ENCODE measurements at regions not wholly inside any gene's neighbourhood (a gene's known extent, or its start where the extent isn't known, plus 50 kb on each side); places are given as distances from the start of the nearest gene placed in this dataset.
A peak's percentile ranks its signal among the peaks of the same experiment; 100 is the strongest.

DNA sequence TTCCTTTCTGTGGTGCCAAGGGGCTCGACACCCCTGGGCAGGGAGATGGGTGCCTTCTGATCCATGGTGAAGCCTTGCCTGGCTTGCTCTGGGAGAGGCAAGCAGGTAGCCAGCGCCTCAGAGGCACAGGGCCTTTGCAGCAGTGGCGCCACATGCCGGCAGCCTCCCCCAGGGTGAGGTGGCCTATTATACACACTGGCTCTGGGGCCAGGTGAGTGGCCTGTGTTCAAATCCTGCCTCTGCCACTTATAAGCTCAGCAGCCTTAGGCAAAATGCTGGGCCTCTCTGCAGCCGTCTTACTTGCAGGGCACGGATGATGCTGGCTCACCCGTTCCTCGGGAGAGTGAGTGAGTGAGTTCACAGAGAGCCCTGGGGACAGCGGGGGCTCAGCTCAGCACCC is 176.9 kb downstream of the TFAP2C start:
- peak overlapping the region; percentile 85 to 87 for H3K27ac ChIP-seq
- no peak for DNase-seq (ENCODE audit: low spot score in 2 of 2)
- H3K27me3 ChIP-seq = no peaks in the 10 kb centered on the region
- no peaks in the 10 kb centered on the region for H3K36me3 ChIP-seq
- H3K4me1 ChIP-seq = peaks cover 0 to 16% of the 10 kb centered on the region in 2 donors
- TF ChIP-seq POLR2A (IDR thresholded peaks at IDR 0.05) (no peak), CTCF (IDR thresholded peaks at IDR 0.05) (no peak), POLR2AphosphoS5 (IDR thresholded peaks at IDR 0.05) (no peak)
- H3K9me3 ChIP-seq = no peaks in the 10 kb centered on the region
- H3K4me3 ChIP-seq = no peak overlapping the region
- intact Hi-C loops (cut with DNase I; ENCODE audit: low total_unique reads) = loop anchor here (10.0 kb wide), 1 partner anchor 161 kb away; no protein-coding TSS in a partner anchor

DNA sequence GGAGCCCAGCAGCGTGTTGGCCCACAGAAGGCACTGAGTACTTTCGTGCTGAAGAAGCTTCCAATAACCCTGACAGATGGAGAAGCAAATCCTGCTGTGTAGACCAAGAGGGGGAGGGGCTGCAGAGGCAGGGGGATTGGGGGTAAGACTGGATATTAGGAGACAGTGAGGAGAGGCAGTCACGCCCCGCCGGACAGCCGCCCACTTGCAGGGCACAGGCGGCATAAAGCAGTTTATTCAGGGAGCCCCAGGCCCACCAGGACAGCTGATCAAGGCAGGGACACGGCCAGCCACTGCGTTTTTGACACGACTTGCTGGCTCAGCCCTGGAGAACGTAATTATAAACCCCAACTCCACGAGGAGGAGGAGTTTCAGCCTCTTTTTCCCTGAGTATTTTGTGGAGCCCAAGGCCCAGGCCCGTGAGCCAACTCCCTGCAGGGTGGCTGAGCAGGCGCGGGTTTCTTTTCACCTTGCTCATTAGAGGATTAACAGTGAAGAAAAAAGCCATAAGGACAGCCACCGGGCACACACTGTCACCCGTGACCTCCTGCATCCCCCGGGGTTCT is 177.9 kb downstream of the TFAP2C start:
- intact Hi-C loops (cut with DNase I; ENCODE audit: low total_unique reads) = loop anchor here (10.0 kb wide), 1 partner anchor 162 kb away; no protein-coding TSS in a partner anchor
- no peaks in the 10 kb centered on the region for H3K36me3 ChIP-seq

DNA sequence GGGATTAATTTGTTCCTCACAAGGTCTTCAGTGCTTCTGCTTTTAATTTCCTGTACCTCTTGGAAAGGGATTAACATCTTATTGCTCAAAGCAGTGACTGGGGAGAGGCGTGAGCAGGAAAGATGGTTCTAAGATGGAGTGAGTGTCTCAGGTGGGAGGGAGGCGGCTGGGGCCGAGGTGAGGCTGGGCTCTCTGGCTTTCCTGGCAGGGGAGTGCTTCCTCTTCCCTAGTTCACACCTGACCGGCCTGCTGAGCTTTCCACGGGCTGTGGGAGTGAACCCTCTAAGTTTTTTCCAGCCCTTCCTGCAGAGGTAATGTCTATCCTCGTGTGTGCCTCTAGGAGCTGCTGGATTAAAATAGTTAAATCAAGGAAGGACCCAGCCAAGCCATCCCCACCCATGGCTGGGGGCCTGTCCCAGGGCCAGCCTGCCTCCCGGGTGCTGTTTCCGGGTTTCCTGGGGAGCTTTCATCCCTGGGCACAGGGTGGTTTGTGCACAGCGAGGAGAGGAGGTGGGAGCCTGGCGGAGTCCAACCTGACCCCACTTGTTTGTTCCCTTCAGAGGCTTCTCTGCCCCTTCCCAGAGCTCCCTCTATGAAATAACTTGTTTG is 179.1 kb downstream of the TFAP2C start:
- Histone ChIP-seq H3K27ac (peak overlapping the region; percentile 87 to 90), H3K4me1 (peaks cover 0 to 4% of the 10 kb centered on the region in 2 donors), H3K4me3 (peak overlapping the region in 2 of 3 donors; percentile 22 to 51), H3K27me3 (no peaks in the 10 kb centered on the region), H3K9me3 (no peaks in the 10 kb centered on the region), H3K36me3 (no peaks in the 10 kb centered on the region)
- TF ChIP-seq CTCF (IDR thresholded peaks at IDR 0.05) (no peak), POLR2A (IDR thresholded peaks at IDR 0.05) (no peak), POLR2AphosphoS5 (IDR thresholded peaks at IDR 0.05) (no peak)
- peak in 1 of 2 donors; percentile 63 for DNase-seq (ENCODE audit: low spot score in 2 of 2)
- intact Hi-C loops (cut with DNase I; ENCODE audit: low total_unique reads) = loop anchor here (10.0 kb wide), 1 partner anchor 163 kb away; no protein-coding TSS in a partner anchor

More for the DNA sequence above, 177.9 kb downstream of the TFAP2C start:
- peaks cover 0 to 13% of the 10 kb centered on the region in 2 donors for H3K4me1 ChIP-seq
- TF ChIP-seq POLR2A (IDR thresholded peaks at IDR 0.05) (no peak), CTCF (IDR thresholded peaks at IDR 0.05) (no peak), POLR2AphosphoS5 (IDR thresholded peaks at IDR 0.05) (no peak)
- no peaks in the 10 kb centered on the region for H3K9me3 ChIP-seq
- peak overlapping the region; percentile 87 to 90 for H3K27ac ChIP-seq
- no peaks in the 10 kb centered on the region for H3K27me3 ChIP-seq
- H3K4me3 ChIP-seq = peak overlapping the region in 1 of 3 donors; percentile 11
- no peak for DNase-seq (ENCODE audit: low spot score in 2 of 2)

DNA sequence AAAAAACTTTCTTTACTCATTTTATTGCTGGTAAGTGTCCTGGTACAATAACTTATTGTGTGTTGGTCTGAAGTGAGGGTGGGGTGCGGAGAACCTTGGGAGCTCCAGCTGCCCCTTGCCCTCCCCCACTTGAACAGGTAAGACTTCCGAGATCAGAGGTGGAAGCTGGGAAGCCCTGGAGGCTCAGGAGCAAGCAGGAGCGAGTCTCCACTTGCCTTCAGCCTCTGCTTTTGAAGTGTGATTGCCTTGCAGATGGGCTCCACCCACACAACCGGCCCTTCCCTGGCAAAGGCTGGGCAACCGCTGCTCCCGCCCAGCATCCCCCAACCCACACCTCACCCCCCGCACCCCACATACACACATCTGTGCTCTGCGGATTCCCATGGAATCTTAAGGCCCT is 179.6 kb downstream of the TFAP2C start:
- DNase-seq (ENCODE audit: low spot score in 2 of 2) = peak in 1 of 2 donors; percentile 86
- no peaks in the 10 kb centered on the region for H3K27me3 ChIP-seq
- intact Hi-C loops (cut with DNase I; ENCODE audit: low total_unique reads) = loop anchor here (10.0 kb wide), 1 partner anchor 164 kb away; no protein-coding TSS in a partner anchor
- peaks cover 0 to 4% of the 10 kb centered on the region in 2 donors for H3K4me1 ChIP-seq
- no peak for TF ChIP-seq POLR2AphosphoS5 (IDR thresholded peaks at IDR 0.05)
- no peak for TF ChIP-seq CTCF (IDR thresholded peaks at IDR 0.05)
- TF ChIP-seq POLR2A (IDR thresholded peaks at IDR 0.05) = no peak
- H3K36me3 ChIP-seq = no peaks in the 10 kb centered on the region
- no peaks in the 10 kb centered on the region for H3K9me3 ChIP-seq
- peak overlapping the region; percentile 87 to 90 for H3K27ac ChIP-seq
- peak overlapping the region in 2 of 3 donors; percentile 35 to 51 for H3K4me3 ChIP-seq

GRCh38 chr20:56809668-56810067 is 180.6 kb downstream of the TFAP2C start:
- Histone ChIP-seq H3K27me3 (no peaks in the 10 kb centered on the region), H3K9me3 (no peaks in the 10 kb centered on the region), H3K36me3 (no peaks in the 10 kb centered on the region), H3K4me1 (peaks cover 0 to 4% of the 10 kb centered on the region in 2 donors), H3K4me3 (peak overlapping the region in 2 of 3 donors; percentile 35 to 51), H3K27ac (peak overlapping the region; percentile 87 to 90)
- intact Hi-C loops (cut with DNase I; ENCODE audit: low total_unique reads) = loop anchor here (10.0 kb wide), 1 partner anchor 165 kb away; no protein-coding TSS in a partner anchor
- TF ChIP-seq POLR2AphosphoS5 (IDR thresholded peaks at IDR 0.05) (peak; percentile 43 to 79 (median 75)), CTCF (IDR thresholded peaks at IDR 0.05) (no peak)
- peak; percentile 64 to 94 for DNase-seq (ENCODE audit: low spot score in 2 of 2)
